Breast epithelium (tissue), 3 donors: ENCODE measurements at regions not wholly inside any gene's neighbourhood (a gene's known extent, or its start where the extent isn't known, plus 50 kb on each side); places are given as distances from the start of the nearest gene placed in this dataset.

Experiments used
- POLR2A ChIP-seq: fragments of 450-650 bp; IDR thresholded peaks from one replicate; pipeline ENCODE4 v1.6.1; 2016; ENCODE audit warnings: antibody characterized with exemption, mild to moderate bottlenecking, moderate library complexity
- POLR2AphosphoS5 ChIP-seq, 3 donors: sonication (generic); formaldehyde crosslinking; IDR thresholded peaks; one replicate each; pipeline ENCODE4 v1.6.1; 2017; ENCODE audit warnings: antibody characterized with exemption in 3 of 3
- TF ChIP-seq, protein P1 (sequence below), 3 donors: fragments of 450-650 bp; IDR thresholded peaks; one replicate each; pipeline ENCODE4 v1.5.1; 2016 to 2017; ENCODE audit warnings: antibody characterized with exemption in 3 of 3, mild to moderate bottlenecking in 3 of 3, moderate library complexity in 3 of 3

GRCh38 chr7:46178661-46179060, 257.6 kb upstream of the IGFBP3 start:
- TF ChIP-seq, protein P1, sequence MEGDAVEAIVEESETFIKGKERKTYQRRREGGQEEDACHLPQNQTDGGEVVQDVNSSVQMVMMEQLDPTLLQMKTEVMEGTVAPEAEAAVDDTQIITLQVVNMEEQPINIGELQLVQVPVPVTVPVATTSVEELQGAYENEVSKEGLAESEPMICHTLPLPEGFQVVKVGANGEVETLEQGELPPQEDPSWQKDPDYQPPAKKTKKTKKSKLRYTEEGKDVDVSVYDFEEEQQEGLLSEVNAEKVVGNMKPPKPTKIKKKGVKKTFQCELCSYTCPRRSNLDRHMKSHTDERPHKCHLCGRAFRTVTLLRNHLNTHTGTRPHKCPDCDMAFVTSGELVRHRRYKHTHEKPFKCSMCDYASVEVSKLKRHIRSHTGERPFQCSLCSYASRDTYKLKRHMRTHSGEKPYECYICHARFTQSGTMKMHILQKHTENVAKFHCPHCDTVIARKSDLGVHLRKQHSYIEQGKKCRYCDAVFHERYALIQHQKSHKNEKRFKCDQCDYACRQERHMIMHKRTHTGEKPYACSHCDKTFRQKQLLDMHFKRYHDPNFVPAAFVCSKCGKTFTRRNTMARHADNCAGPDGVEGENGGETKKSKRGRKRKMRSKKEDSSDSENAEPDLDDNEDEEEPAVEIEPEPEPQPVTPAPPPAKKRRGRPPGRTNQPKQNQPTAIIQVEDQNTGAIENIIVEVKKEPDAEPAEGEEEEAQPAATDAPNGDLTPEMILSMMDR (IDR thresholded peaks at IDR 0.05) = no peak
- TF ChIP-seq POLR2A = no peak
- no peak for TF ChIP-seq POLR2AphosphoS5 (IDR thresholded peaks at IDR 0.05)
